SK-N-SH (cell line): ENCODE measurements at regions not wholly inside any gene's neighbourhood (a gene's known extent, or its start where the extent isn't known, plus 50 kb on each side); places are given as distances from the start of the nearest gene placed in this dataset.

Experiments used
- CTCF ChIA-PET: fragments of 300-600, 350-600 bp; formaldehyde crosslinking; extraction: SDS; loops from one replicate; lab custom pipeline; 2021; lab: Yijun Ruan, JAX
- POLR2A ChIA-PET: fragments of 350-600 bp; sonication (Branson Sonifier 250); formaldehyde crosslinking; extraction: SDS; loops from one replicate; lab custom pipeline; 2020; ENCODE audit warnings: antibody characterized with exemption, inconsistent platforms; lab: Yijun Ruan, JAX
- DNase-seq: peaks from one replicate; pipeline ENCODE4 v3.0.0; 2012
- H2AFZ ChIP-seq: fragments of 200-600 bp; sonication (generic); 2 replicates; pipeline ENCODE4 v1.8.1; 2016; ENCODE audit warnings: antibody characterized with exemption, mild to moderate bottlenecking, low read depth
- H3F3A ChIP-seq: fragments of 200-600 bp; sonication (generic); replicated peaks from 2 replicates; pipeline ENCODE3; 2016; ENCODE audit warnings: antibody characterized with exemption, mild to moderate bottlenecking; ENCODE audit not compliant: insufficient read depth
- H3K27ac ChIP-seq, 2 experiments: fragments of 200-500 bp in 1 of 2; fragments of 200-600 bp in 1 of 2; sonication (Bioruptor generic) in 1 of 2; sonication (generic), shearing (Covaris generic) in 1 of 2; 2 replicates each; pipeline versions ENCODE4 v1.5.1 to v1.6.1; 2014 to 2016; ENCODE audit warnings: low read depth in 2 of 2, inconsistent platforms in 1 of 2, low read length in 1 of 2, mild to moderate bottlenecking in 1 of 2, mixed read lengths in 1 of 2
- H3K27me3 ChIP-seq: fragments of 200-600 bp; sonication (generic), shearing (Covaris generic); 2 replicates; pipeline ENCODE4 v1.6.1; 2016; ENCODE audit warnings: mixed run types; ENCODE audit not compliant: insufficient read depth
- H3K36me3 ChIP-seq, 2 experiments: fragments of 200-500 bp in 1 of 2; fragments of 200-600 bp in 1 of 2; sonication (Bioruptor generic) in 1 of 2; sonication (generic) in 1 of 2; replicated peaks in 1 of 2; 2 replicates each; pipeline versions ENCODE3 to v1.5.1; 2014 to 2016; ENCODE audit warnings: low read length in 1 of 2, mild to moderate bottlenecking in 1 of 2; ENCODE audit not compliant: insufficient read depth in 2 of 2, control insufficient read depth in 1 of 2
- H3K4me1 ChIP-seq, 2 experiments: fragments of 200-500 bp in 1 of 2; fragments of 200-600 bp in 1 of 2; sonication (Bioruptor generic) in 1 of 2; sonication (generic), shearing (Covaris generic) in 1 of 2; 2 replicates each; pipeline versions ENCODE4 v1.5.1 to v1.6.1; 2014 to 2016; ENCODE audit warnings: low read depth in 1 of 2, low read length in 1 of 2, mixed run types in 1 of 2; ENCODE audit not compliant: insufficient read depth in 2 of 2, control insufficient read depth in 1 of 2
- H3K4me2 ChIP-seq: fragments of 200-600 bp; sonication (generic), shearing (Covaris generic); 2 replicates; pipeline ENCODE4 v1.6.1; 2017; ENCODE audit warnings: mixed run types
- H3K4me3 ChIP-seq, 2 experiments: fragments of 200-500 bp in 1 of 2; fragments of 200-600 bp in 1 of 2; sonication (Bioruptor generic) in 1 of 2; sonication (generic), shearing (Covaris generic) in 1 of 2; 2 replicates each; pipeline versions ENCODE4 v1.5.1 to v1.8.1; 2014 to 2016; ENCODE audit warnings: low read depth in 2 of 2, inconsistent platforms in 1 of 2, low read length in 1 of 2, mild to moderate bottlenecking in 1 of 2, mixed read lengths in 1 of 2, moderate library complexity in 1 of 2
- H3K79me2 ChIP-seq: fragments of 200-600 bp; sonication (generic); 2 replicates; pipeline ENCODE4 v1.8.1; 2017; ENCODE audit warnings: mild to moderate bottlenecking; ENCODE audit not compliant: insufficient read depth
- H3K9ac ChIP-seq: fragments of 200-600 bp; sonication (generic); 2 replicates; pipeline ENCODE4 v1.6.1; 2017; ENCODE audit warnings: mixed run types
- H3K9me2 ChIP-seq: fragments of 200-600 bp; sonication (generic); 2 replicates; pipeline ENCODE4 v1.6.1; 2017; ENCODE audit warnings: mixed run types
- H3K9me3 ChIP-seq: fragments of 200-600 bp; sonication (generic); 2 replicates; pipeline ENCODE4 v1.6.1; 2017; ENCODE audit warnings: mixed run types, mild to moderate bottlenecking, moderate library complexity
- H4K20me1 ChIP-seq: fragments of 200-600 bp; sonication (generic); 2 replicates; pipeline ENCODE4 v1.6.1; 2017; ENCODE audit warnings: mild to moderate bottlenecking, mixed run types; ENCODE audit not compliant: insufficient read depth
- CHD2 ChIP-seq: fragments of 150-350 bp; IDR thresholded peaks from 2 replicates; pipeline ENCODE4 v1.6.1; 2018; ENCODE audit warnings: low read length; ENCODE audit not compliant: partially characterized antibody
- CTCF ChIP-seq: fragments of 200-600 bp; sonication (generic); IDR thresholded peaks from 2 replicates; pipeline ENCODE4 v1.6.1; 2017; ENCODE audit warnings: antibody characterized with exemption, mild to moderate bottlenecking, moderate library complexity
- EP300 ChIP-seq, 2 experiments: IDR thresholded peaks; 2 replicates each; pipeline versions ENCODE4 v1.4.0 to v1.6.1; 2012; ENCODE audit warnings: borderline replicate concordance in 1 of 2, low read depth in 1 of 2, low read length in 1 of 2
- FOSL2 ChIP-seq: IDR thresholded peaks from 2 replicates; pipeline ENCODE4 v1.4.0; 2012; ENCODE audit warnings: low read depth, mild to moderate bottlenecking, moderate library complexity, borderline replicate concordance
- FOXJ3 ChIP-seq: sonication (generic); formaldehyde crosslinking; IDR thresholded peaks from 2 replicates; pipeline ENCODE4 v1.5.1; 2020; ENCODE audit warnings: mild to moderate bottlenecking, missing genetic modification reagents
- GATA2 ChIP-seq: sonication (generic); formaldehyde crosslinking; IDR thresholded peaks from 2 replicates; pipeline ENCODE4 v1.5.0; 2020; ENCODE audit warnings: mild to moderate bottlenecking, missing genetic modification reagents
- MAX ChIP-seq: IDR thresholded peaks from 2 replicates; pipeline ENCODE4 v1.4.0; 2012; ENCODE audit warnings: low read depth
- MEF2A ChIP-seq: IDR thresholded peaks from 2 replicates; pipeline ENCODE4 v1.4.0; 2012; ENCODE audit warnings: low read depth, borderline replicate concordance
- MXI1 ChIP-seq: IDR thresholded peaks from 2 replicates; pipeline ENCODE4 v1.6.1; 2012; ENCODE audit warnings: mild to moderate bottlenecking, low read depth, low read length, improper control_type of control experiment
- NRF1 ChIP-seq: IDR thresholded peaks from 2 replicates; pipeline ENCODE4 v1.6.1; 2012; ENCODE audit warnings: low read depth, mild to moderate bottlenecking, low read length
- PBX3 ChIP-seq: IDR thresholded peaks from 2 replicates; pipeline ENCODE4; 2012
- RAD21 ChIP-seq: IDR thresholded peaks from 2 replicates; pipeline ENCODE4 v1.6.1; 2012; ENCODE audit warnings: mild to moderate bottlenecking, low read length
- RCOR1 ChIP-seq: fragments of 150-350 bp; IDR thresholded peaks from 2 replicates; pipeline ENCODE4 v1.6.1; 2017; ENCODE audit warnings: antibody characterized with exemption, low read length
- RFX5 ChIP-seq: IDR thresholded peaks from 2 replicates; pipeline ENCODE4 v1.6.1; 2012; ENCODE audit warnings: mild to moderate bottlenecking, improper control_type of control experiment, low read length
- TAF1 ChIP-seq: IDR thresholded peaks from 2 replicates; pipeline ENCODE4 v1.6.1; 2012; ENCODE audit warnings: low read depth, mild to moderate bottlenecking, low read length, moderate library complexity, borderline replicate concordance
- USF1 ChIP-seq: IDR thresholded peaks from 2 replicates; pipeline ENCODE4 v1.4.0; 2012; ENCODE audit warnings: low read depth, borderline replicate concordance
- WGBS: methylation state at CpG from one replicate; pipeline ENCODE4 v1.1.6; 2017; ENCODE audit warnings: low lambda C conversion rate; 5-methylcytosine and 5-hydroxymethylcytosine counted together

- H3K27me3 ChIP-seq, result no peaks in the 10 kb centered on the region
- POLR2A ChIA-PET, result no interaction called here
- H3K36me3 ChIP-seq, result no peaks in the 10 kb centered on the region
- H3K9me2 ChIP-seq, result no peaks in the 10 kb centered on the region
- no peak for DNase-seq
- H3K27ac ChIP-seq, result no peak overlapping the region
- H3F3A ChIP-seq, result no peaks in the 10 kb centered on the region
- no peak overlapping the region for H3K4me3 ChIP-seq
- no peaks in the 10 kb centered on the region for H3K79me2 ChIP-seq
- 93% methylated on average over 2 of the region's 2 CpGs for WGBS
- peaks cover 3% of the 10 kb centered on the region; the same call in 1 of the 2 replicates for H3K9me3 ChIP-seq
- CTCF ChIA-PET, result interaction anchor here (1.0 to 4.6 kb wide), 3 partner anchors 7 to 440 kb away, joined by 5 to 47 read pairs (median 6); partner anchors contain the start of gene IGFBP3
- H3K4me2 ChIP-seq, result no peak overlapping the region
- no peak overlapping the region for H3K9ac ChIP-seq
- no peak for TF ChIP-seq FOXJ3 (CRISPR knock-in tag)
- no peak for TF ChIP-seq TAF1
- no peak for TF ChIP-seq PBX3
- no peak for TF ChIP-seq RAD21
- TF ChIP-seq EP300 (IDR thresholded peaks at IDR 0.05; ENCODE audit: borderline replicate concordance in 1 of 2, low read depth in 1 of 2, low read length in 1 of 2), result no peak
- no peak for TF ChIP-seq MAX
- TF ChIP-seq RFX5, result no peak
- no peak for TF ChIP-seq USF1
- TF ChIP-seq GATA2 (CRISPR knock-in tag), result no peak
- no peak for TF ChIP-seq CHD2
- no peak for TF ChIP-seq MXI1
- no peak for TF ChIP-seq CTCF
- TF ChIP-seq MEF2A, result no peak
- no peak for TF ChIP-seq RCOR1
- no peak for TF ChIP-seq FOSL2
- TF ChIP-seq NRF1, result no peak
- TF ChIP-seq, all 33 proteins: peak for 0
- H3K4me1 ChIP-seq, result no peaks in the 10 kb centered on the region
- no peaks in the 10 kb centered on the region for H4K20me1 ChIP-seq
- no peak overlapping the region for H2AFZ ChIP-seq
These were observed 436.2 kb upstream of the IGFBP3 start for GRCh38 chr7:46357290-46357689.
